GM18907 (cell line): ENCODE measurements at regions not wholly inside any gene's neighbourhood (a gene's known extent, or its start where the extent isn't known, plus 50 kb on each side); places are given as distances from the start of the nearest gene placed in this dataset.
A peak's percentile ranks its signal among the peaks of the same experiment; 100 is the strongest.

Source experiments
- ATAC-seq: cut with Tn5 transposase; IDR thresholded peaks from one replicate; pipeline ENCODE4 v1.9.1; 2021; ENCODE audit warnings: mild to moderate bottlenecking, moderate library complexity; ENCODE audit not compliant: unreplicated experiment

DNA sequence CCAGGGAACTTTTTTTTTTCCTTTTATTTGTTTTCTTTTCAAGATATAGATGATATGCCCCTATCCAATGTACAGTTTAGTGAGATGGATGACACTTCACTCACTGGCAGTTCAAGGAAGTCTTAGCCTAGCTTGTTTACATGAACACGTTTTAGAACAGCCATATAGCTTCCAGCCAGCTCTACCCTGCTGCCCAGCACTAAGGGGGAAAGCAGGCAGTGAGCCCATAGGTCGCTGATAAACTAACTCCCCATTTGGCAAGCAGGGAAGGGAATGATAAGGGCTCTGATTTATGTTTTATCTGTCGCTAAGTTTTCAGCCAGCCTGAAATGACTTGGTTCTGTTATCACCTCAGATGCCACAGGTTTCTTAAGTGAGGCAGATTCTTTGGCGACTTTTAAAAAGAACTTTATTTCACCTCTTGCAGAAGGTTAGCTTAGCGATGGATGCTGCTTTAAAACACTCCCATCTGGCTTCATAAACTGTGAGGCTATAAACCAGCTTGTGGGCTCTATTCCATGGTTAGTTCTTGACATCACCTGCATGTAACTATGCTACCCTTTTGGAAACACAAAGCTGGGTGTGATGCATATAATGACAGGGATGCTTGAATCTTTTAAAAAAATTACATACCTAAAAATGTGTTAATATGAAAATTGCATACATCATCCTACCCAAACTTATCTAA is 348.4 kb downstream of the FBXO8 start:
- ATAC-seq: no peak

DNA sequence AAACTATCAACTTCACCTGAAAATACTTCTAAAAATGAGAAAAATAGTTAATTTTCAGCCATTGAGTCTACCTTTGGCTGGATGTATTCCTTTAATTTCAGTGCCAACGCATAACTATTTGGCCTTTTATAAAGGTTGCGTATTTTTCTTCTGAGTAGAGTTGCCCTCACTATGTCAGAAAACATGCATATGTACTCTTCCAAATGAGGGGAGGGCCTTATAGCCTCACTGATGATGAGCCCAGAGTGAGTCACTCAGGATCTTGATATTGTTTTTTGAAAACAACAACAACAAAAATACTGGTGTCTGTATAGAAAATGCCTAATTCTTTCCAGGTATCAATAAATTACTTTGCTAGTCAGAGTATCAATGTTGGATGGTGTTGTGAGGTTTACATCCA is 349.3 kb downstream of the FBXO8 start:
- ATAC-seq: no peak

DNA sequence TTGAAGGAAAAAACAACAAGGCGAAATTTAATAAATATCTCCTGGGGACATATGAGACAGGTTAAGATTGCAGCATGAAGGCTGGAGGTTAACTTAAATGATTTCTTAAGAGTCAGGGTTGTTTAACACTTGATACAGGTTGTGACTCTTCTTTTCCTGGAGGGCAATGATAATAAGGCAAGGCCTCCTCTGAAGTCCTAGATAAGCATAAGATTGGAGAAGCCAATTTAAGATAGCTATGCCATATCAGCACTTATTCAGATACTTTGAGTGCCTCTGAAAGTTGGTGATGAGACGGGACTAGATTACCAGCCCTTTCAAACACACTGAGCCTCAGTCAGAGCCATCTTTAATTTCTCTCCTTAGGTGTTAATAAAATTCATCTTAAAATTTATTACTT is 350.8 kb downstream of the FBXO8 start:
- ATAC-seq: no peak

DNA sequence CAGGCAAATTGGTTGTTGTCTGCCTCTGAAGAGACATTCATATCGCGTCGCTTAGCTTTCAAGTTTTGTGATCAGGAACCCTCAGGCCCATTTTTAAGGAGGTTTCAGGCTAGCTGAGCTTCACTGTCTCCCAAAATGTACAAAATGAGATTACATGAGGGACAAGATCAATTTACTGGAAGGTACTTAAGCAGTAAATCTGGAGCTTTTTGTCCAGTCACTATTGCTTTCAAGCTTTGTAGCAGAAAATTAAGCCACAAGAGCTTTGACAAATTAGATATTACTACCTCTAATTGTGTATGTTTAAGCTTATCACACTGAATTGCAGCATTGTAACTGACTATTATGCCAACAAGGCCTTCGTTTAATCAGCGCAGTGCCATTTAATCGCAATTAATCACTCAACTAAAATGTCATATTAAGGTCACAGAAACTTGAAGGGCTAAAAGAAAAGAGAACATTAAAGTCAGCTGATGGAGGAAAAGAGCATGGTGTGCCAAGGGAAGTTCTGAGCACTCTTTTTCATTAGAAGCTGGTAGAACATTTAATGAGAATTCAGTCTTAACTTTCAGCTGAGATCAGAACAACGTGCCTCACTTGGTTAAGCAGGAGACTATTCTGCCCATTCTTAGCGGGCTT is 353.0 kb downstream of the FBXO8 start:
- no peak for ATAC-seq

DNA sequence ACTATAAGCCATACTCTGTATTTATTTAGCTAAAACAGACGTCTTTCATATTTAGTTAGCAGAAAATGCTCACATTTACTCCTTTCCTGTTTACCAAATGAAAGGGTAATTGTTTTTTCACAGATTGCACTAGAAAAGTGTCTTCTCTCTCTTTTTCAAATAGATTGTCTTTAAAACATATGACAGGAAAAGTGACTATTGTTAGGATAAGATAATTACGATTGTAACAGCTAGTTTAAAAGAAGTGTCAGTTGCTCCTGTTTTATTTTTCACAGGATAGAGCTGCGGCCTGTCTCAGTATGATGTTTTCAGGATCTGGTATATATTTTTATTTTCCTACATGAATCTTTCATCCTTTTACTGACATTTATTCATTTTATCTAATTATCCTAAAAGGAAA is 353.5 kb downstream of the FBXO8 start:
- ATAC-seq: no peak

DNA sequence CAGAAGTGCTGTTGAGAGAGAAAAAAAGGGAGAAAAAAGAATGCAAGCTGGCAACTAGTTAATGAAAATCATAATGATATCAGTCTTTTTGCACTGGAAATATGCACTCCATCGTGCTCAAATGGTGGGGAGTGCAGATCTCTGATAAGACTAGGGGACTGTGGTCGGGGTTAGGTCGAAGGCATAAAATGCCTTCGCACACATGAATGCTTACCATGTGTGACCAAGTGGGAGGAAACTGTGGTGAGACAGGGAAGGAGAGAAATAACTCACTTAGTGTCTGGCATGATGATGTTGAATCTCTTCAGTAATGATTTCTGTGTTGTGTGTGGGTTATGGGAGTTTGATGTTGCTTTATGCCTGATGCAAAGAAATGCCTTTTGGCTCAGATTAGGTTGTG is 358.9 kb downstream of the FBXO8 start:
- ATAC-seq: peak; percentile 95

DNA sequence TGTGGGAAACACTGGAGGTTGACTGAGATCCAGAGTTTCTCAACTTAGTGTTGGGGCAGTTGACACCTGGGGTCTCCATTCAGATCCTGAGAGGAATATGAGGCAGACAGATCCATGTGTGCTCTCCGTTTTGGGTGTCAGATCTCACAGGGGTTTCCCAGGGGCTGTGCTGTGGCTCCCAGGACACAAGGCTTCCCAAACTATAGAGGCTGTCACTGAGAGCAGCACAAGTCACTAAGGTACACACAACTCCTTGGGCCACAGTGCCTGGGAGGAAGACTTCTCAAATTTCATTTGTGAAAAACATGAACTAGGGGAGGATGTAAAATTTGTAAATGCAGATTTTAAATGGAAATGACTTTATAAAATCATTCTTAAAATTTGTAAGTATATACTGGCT is 363.6 kb downstream of the FBXO8 start:
- no peak for ATAC-seq

DNA sequence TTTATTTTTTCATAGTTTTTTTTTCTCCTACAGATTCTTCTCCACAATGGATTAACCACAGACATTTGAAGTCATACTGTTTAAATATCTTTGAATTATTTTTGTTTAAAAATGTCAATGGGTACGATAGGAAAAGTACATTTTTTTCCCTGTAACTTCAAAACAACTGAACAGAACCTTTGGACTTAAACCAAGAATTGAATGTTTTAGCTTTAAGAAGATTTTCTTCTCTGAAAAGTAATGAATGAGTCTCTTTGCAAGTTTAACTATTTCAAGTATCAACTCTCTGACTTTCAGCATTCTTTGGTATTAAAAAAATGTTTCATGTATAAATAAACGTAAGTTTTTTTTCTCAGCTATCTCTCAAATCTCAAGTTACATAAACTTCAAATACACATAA is 364.3 kb downstream of the FBXO8 start:
- ATAC-seq: no peak

DNA sequence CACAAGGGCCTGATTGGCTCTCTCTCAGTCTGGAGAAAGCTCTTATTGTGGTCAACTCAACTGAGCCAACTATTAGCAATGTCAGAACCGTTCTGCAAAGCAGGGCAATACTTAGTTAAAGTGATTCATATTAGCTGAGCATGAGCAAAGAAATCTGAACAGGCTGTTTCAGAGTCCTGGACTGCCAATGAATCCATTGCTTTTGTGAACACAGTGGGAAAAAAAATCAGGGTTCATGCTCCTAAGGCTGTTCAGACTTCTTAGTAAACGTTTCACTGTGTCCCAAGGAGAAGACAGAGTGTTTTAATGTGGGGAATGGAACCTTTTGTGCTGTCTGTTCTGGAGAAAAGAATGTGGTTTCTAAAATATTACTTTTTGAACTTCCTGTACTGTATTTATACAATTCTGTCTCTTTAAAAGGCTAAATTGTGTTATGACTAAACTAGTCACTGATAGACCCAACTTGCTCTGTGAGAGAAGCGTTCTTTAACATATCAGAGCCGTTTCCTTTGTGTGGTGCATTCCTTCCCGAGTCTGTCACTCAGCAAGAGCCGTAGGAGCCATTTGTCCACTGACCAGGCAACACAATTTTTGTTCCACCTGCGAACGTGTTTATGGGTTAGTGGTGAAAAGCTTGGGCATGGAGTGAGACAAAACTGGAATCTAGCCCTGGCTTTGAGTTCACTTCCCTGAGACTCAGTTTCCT is 366.1 kb downstream of the FBXO8 start:
- ATAC-seq: no peak

DNA sequence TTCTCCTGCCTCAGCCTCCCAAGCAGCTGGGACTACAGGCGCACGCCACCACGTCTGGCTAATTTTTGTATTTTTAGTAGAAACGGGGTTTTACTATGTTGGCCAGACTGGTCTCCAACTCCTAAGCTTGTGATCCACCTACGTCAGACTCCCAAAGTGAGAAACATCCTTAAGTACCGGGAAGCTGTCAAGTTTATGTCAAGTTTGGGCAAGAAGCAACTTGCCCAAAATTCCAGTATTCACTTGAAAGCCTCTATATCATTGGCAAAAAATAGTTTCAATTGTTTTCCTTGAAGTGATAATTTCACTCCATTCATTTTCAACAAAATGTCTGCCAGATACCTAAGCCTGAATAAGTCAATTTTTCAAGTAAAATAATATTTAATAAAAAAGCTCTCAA is 370.0 kb downstream of the FBXO8 start:
- no peak for ATAC-seq

DNA sequence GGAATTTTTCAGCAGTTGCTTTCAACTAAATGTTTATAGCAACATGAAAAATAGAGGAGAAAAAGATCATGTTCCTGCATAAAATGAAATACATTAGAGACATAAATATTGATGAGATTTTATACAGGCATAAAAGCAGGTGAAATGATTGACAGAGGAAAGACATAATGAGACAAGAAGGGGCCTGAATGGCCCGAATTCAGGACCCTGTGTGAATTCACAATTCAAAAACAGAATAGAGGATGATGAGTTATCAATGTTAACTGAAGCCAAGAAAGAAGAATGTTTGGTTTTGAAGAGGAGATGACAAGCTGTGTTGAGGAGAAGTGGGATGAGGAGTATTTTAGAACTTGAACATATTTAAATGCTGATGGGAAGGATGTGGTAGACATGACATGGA is 371.1 kb downstream of the FBXO8 start:
- no peak for ATAC-seq

DNA sequence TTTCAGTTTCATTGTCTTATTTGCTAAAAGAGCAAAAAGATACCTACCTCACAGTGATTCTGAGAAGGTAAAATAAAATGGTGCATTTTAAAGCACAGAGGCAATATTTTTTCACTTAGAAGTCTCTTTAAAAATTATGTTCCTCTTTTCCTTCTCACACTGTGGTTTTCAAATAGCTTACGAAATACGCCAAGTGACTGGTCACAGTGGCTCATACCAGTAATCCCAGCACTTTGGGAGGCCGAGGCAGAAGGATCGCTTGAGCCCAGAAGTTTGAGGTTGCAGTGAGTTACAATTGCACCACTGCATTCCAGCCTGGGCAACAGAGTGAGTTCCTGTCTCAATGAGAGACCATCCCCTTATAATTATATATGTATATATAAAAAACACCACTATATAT is 372.6 kb downstream of the FBXO8 start:
- no peak for ATAC-seq

DNA sequence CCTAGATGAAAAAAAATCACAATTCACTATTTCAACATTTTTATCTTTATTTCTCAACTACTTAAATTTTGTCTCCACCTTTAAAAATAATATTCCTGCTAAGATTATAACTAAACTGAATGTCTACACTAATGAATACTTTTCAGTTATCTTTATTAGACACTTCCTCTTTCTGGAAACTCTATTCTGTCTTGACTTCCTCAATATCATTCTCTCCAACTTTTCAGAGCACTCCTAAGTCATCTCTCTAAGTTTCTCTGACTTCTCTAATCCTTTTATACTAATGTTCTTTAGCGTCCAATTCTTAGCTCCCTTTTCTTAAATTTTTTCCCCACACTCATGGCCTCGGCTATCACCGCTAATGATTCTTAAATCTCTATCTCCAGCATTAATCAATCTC is 374.2 kb downstream of the FBXO8 start:
- no peak for ATAC-seq

DNA sequence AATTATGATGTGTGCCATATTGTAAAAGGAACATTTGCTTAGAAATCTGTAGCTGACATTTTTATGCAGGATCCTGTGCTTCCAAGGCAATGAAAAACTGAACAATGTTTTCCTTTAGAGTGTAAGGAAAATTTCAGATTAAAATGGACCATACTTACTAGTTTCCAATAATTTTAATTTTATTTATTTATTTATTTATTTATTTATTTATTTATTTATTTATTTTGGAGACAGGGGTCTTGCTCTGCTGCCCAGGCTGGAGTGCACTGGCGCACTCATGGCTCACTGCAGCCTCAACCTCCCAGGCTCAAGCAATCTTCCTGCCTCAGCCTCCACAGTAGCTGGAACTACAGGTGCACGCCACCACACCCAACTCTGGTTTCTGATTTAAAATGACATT is 369.8 kb upstream of the HAND2 start:
- no peak for ATAC-seq

DNA sequence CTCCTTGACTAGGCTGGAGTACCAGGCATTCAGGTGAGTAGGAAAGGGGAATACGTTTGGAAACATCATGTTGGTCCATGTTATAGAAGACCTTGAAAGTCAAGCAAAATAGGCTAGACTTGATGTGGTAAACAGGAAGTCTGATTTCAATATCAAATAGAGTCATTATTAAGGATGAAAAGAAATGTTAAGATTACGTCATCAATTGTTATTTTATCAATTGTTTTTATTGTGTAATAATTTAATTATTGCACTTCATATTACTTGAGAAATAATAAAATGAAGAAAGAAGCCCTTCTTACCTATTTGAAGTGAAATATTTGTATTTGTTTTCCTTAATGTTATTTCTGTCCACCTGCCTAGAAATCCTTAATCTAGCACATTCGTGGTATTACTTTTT is 361.0 kb upstream of the HAND2 start:
- no peak for ATAC-seq

DNA sequence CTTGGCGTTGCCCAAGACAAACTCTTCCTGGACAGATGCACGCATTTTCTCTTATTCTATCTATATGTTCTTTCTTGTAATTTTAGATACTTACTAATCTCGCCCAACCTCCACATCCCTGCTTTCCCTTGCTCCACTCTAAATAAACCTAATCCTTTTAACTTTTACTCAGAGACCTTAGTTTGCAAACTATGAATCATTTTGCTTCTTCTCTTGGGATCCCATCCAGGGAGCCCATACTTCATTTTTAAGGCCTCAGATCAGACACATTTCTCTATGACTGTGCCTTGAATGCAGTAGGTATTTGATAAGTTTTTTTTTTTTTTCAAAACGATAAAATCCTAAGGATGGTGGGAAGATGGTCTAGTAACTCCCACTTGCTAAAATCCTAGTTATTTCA is 353.8 kb upstream of the HAND2 start:
- no peak for ATAC-seq

DNA sequence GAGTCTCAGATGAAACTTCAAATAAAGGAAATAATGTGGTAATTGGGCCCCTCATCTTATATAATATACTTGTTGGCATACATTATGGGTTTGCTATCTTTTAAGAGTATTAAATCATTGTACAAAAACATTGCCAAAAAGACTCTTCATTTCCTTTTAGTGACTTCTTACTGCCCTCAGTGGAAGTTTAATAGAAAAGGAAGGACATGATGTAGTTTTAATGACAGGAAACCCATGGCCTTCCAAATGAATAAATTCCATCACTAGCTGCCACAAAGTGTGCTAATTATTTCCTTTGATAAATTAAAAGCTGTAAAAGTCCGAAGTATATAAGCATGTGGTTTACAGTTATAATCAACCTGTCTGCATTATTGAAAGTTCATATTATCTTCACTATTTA is 350.9 kb upstream of the HAND2 start:
- no peak for ATAC-seq

DNA sequence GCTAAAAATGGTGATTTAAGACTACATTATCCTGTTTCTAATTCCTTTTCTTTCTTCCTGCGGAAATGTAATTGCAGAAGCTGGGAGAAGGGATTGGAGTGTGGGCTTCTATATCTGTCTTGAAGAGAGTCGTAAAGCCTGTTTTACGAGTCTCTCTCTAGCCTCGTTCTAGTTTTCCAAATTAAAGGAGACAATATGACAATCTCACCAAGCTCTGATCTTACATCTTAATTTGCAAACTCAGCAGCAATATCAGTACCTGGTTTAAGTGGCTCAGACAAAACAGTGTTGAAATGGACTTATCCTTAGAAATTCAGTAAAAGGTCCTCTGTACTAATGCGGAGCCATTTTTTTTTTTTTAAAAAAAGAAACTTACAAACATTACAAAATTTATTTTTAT is 349.5 kb upstream of the HAND2 start:
- ATAC-seq: no peak

DNA sequence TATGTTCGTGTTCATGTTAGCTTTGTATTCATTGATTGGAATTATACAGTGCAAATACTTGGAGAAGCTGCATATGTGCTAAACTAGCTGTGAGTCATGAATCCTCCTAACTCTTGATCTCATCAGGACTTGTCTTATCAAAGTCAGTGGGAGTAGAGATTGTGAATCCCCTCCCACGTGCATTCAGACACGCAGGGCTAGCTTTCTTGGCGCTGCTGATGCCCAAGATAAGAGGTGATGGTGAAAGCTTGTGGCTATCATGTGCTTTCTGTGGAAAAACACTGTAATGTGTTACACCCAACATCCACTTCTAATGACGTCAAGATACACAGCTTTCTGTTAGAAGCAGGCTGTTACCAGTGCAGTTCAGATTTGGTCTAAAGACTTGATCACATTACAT is 348.7 kb upstream of the HAND2 start:
- no peak for ATAC-seq

DNA sequence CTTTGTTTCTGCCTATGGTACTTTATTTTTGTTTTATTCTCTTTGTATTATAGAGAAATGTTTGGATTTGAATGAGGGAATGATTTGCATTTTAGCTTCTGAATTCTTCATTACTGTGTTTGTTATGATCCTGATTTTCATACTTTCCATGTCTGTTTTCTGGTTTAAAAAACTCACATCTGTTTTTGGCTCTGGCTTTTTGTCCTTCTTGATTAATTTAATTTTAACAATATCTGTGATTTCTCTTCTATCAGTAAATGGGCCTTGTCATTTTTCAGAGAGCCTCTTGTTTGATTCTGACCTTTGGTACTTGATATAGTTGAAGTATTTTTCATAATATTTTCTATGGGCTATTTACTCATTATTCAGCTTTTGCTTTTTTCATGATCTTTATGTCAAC is 341.6 kb upstream of the HAND2 start:
- ATAC-seq: no peak

DNA sequence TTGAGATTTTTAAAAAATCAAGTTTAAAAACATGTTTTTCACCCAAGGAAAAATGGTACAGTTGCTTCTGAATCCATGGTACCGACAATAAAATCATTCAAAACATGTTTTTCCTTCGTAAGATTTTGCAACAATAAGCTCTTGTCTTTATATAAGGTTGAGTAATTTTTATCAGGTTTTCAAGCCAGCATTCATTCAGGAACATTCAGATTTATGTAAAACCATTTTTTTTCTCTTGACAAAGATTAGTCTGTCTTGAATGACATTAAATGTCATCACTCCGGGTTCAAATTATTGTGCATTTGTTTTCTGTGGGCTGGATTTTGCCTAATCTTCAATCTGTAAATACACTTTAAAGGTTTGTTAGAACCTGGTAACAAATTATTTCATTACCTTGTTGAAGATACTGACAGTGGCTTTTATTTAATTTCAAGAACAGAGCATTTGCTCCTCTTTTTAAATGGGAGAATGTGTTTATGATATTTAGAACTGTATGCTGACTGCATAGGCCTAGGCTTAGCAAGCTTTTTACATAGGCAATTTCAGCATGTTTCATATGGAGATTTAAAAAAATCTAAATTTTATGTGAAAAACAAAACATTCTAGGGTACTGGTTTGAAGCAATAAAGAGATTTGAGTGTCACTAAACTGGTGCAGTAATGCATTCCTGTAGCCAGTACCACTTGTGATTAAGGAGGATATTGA is 336.4 kb upstream of the HAND2 start:
- ATAC-seq: no peak

DNA sequence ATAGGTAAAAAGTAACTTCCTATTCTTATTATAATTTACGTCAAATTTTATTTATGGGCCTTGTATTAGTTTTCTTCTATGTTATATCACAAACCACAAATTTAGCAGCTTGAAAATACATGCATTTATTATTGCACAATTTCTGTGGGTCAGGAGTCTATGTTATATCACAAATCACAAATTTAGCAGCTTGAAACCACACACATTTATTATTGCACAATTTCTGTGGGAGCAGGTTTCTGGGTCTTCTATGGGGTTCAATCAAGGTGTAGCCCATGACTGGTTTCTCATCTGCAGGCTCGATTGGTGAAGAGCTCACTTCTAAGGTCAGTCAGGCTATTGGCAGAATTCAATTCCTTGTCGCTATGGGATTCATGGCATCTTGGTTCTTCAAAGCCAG is 332.7 kb upstream of the HAND2 start:
- ATAC-seq: no peak
